GM12878 (cell line): ENCODE measurements at regions not wholly inside any gene's neighbourhood (a gene's known extent, or its start where the extent isn't known, plus 50 kb on each side); places are given as distances from the start of the nearest gene placed in this dataset.

Experiments used
- ATAC-seq: fragments of 200-7000 bp; cut with Tn5 transposase; 3 replicates; pipeline ENCODE4 v1.9.1; 2020; ENCODE audit warnings: mild to moderate bottlenecking, moderate library complexity
- BruUV-seq: library from RNA; stranded (reverse); fragments of 400-500 nt; replicated peaks from 2 replicates; lab custom pipeline; 2021; lab: Mats Ljungman, UMichigan
- CTCF ChIA-PET: fragments of 300-600 bp; sonication (Branson Sonifier 250); formaldehyde crosslinking; extraction: SDS; loops from one replicate; lab custom pipeline; 2021; ENCODE audit warnings: inconsistent platforms; lab: Yijun Ruan, JAX
- POLR2A ChIA-PET: fragments of 350-600 bp; formaldehyde crosslinking; extraction: SDS; loops from one replicate; lab custom pipeline; 2021; ENCODE audit warnings: inconsistent platforms; lab: Charles Lee
- RAD21 ChIA-PET: fragments of 300-600 bp; sonication (Branson Sonifier 250); formaldehyde crosslinking; loops from one replicate; lab custom pipeline; 2023; ENCODE audit warnings: antibody characterized with exemption; ENCODE audit not compliant: unreplicated experiment; lab: Charles Lee
- SMC1A ChIA-PET: fragments of 300-600 bp; sonication (Branson Sonifier 250); formaldehyde crosslinking; loops from one replicate; lab custom pipeline; 2023; ENCODE audit not compliant: unreplicated experiment, uncharacterized antibody; lab: Charles Lee
- DNase-seq: peaks from one replicate; pipeline ENCODE4 v3.0.0-alpha.2; 2011; ENCODE audit warnings: low read depth, low spot score
- FAIRE-seq: peaks from 3 replicates; lab custom pipeline; 2011; peaks lifted over from hg19 to GRCh38; lab: Jason Lieb, UNC
- H2AFZ ChIP-seq: 2 replicates; pipeline ENCODE4 v1.6.0; 2011; ENCODE audit warnings: low read depth, low read length, control low read depth; ENCODE audit not compliant: control insufficient read depth
- H3K27ac ChIP-seq: 2 replicates; pipeline ENCODE4 v1.5.1; 2011; ENCODE audit warnings: control low read depth; ENCODE audit not compliant: control insufficient read depth, insufficient read depth
- H3K27me3 ChIP-seq, 2 experiments: replicated peaks in 1 of 2; 2 replicates each; pipeline versions ENCODE4 v1.6.0 to v1.6.1; 2011; ENCODE audit warnings: low read length in 1 of 2; ENCODE audit not compliant: control insufficient read depth in 2 of 2, insufficient read depth in 2 of 2
- H3K36me3 ChIP-seq, 2 experiments: 2 replicates each; pipeline ENCODE4 v1.5.1; 2011; ENCODE audit warnings: low read length in 1 of 2; ENCODE audit not compliant: control insufficient read depth in 2 of 2, insufficient read depth in 2 of 2
- H3K4me1 ChIP-seq: 2 replicates; pipeline ENCODE4 v1.6.1; 2011; ENCODE audit warnings: mild to moderate bottlenecking, low read length, moderate library complexity, mixed read lengths; ENCODE audit not compliant: control insufficient read depth, insufficient read depth
- H3K4me2 ChIP-seq: 2 replicates; pipeline ENCODE4 v1.6.0; 2011; ENCODE audit warnings: control low read depth; ENCODE audit not compliant: control insufficient read depth, insufficient read depth
- H3K4me3 ChIP-seq: fragments of 200-600 bp; sonication (generic); 2 replicates; pipeline ENCODE4 v1.5.1; 2016
- H3K79me2 ChIP-seq: 2 replicates; pipeline ENCODE4 v1.6.0; 2011; ENCODE audit warnings: low read length; ENCODE audit not compliant: control insufficient read depth, insufficient read depth
- H3K9ac ChIP-seq: 2 replicates; pipeline ENCODE4 v1.8.0; 2011; ENCODE audit warnings: low read length, control low read depth, mixed read lengths; ENCODE audit not compliant: control insufficient read depth, insufficient read depth
- H3K9me3 ChIP-seq: replicated peaks from 3 replicates; pipeline ENCODE4 v1.5.1; 2011; ENCODE audit warnings: mild to moderate bottlenecking, low read length; ENCODE audit not compliant: control insufficient read depth, insufficient read depth
- H4K20me1 ChIP-seq: 2 replicates; pipeline ENCODE4 v1.6.0; 2011; ENCODE audit not compliant: control insufficient read depth, insufficient read depth
- CBX5 ChIP-seq: sonication (generic); IDR thresholded peaks from 2 replicates; pipeline ENCODE4 v1.6.1; 2016; ENCODE audit warnings: low read depth, moderate library complexity, mild to moderate bottlenecking, inconsistent platforms
- CHD2 ChIP-seq: IDR thresholded peaks from 2 replicates; pipeline ENCODE4 v1.6.1; 2011; ENCODE audit warnings: low read depth, low read length, improper control_type of control experiment, borderline replicate concordance
- CREB1 ChIP-seq: IDR thresholded peaks from 2 replicates; pipeline ENCODE4 v1.6.1; 2012; ENCODE audit warnings: low read depth, mild to moderate bottlenecking, inconsistent platforms
- CREM ChIP-seq: IDR thresholded peaks from 2 replicates; pipeline ENCODE4 v1.6.1; 2014; ENCODE audit warnings: antibody characterized with exemption, low read depth
- ELK1 ChIP-seq: IDR thresholded peaks from 2 replicates; pipeline ENCODE4 v1.6.1; 2012; ENCODE audit warnings: low read depth, low read length, improper control_type of control experiment
- HDAC2 ChIP-seq: fragments of 200-600 bp; sonication (generic); IDR thresholded peaks from 2 replicates; pipeline ENCODE4 v1.6.1; 2017
- HSF1 ChIP-seq: fragments of 150-350 bp; IDR thresholded peaks from 2 replicates; pipeline ENCODE4 v1.6.1; 2014; ENCODE audit warnings: mild to moderate bottlenecking, low read depth, low read length
- NFYA ChIP-seq: IDR thresholded peaks from 2 replicates; pipeline ENCODE4 v1.6.1; 2011; ENCODE audit warnings: low read depth, mild to moderate bottlenecking, low read length, improper control_type of control experiment, borderline replicate concordance
- NR2F1 ChIP-seq: fragments of 450-650 bp; conservative IDR thresholded peaks from 2 replicates; pipeline ENCODE4 v1.6.1; 2017; ENCODE audit warnings: mild to moderate bottlenecking
- POLR2A ChIP-seq: IDR thresholded peaks from 2 replicates; pipeline ENCODE4 v1.6.1; 2011; ENCODE audit warnings: low read depth, mild to moderate bottlenecking, low read length
- POU2F2 ChIP-seq: IDR thresholded peaks from 3 replicates; pipeline ENCODE4 v1.6.1; 2011; ENCODE audit warnings: low read depth, mild to moderate bottlenecking, low read length, borderline replicate concordance
- SMARCA5 ChIP-seq: fragments of 450-650 bp; IDR thresholded peaks from 2 replicates; pipeline ENCODE4 v1.6.1; 2017; ENCODE audit warnings: mild to moderate bottlenecking
- YY1 ChIP-seq: IDR thresholded peaks from 2 replicates; pipeline ENCODE4 v1.6.1; 2011; ENCODE audit warnings: low read depth, mild to moderate bottlenecking, low read length
- ZBED1 ChIP-seq: IDR thresholded peaks from 2 replicates; pipeline ENCODE4 v1.6.1; 2016; ENCODE audit warnings: borderline replicate concordance
- ZBTB40 ChIP-seq: fragments of 450-650 bp; IDR thresholded peaks from 2 replicates; pipeline ENCODE4 v1.6.1; 2016; ENCODE audit warnings: mild to moderate bottlenecking, moderate library complexity, borderline replicate concordance
- WGBS: methylation state at CpG from one replicate; pipeline ENCODE4 v1.1.6; 2016; ENCODE audit warnings: low lambda C conversion rate; ENCODE audit not compliant: insufficient replicate concordance, insufficient coverage; ENCODE audit errors: missing lambda C conversion rate; 5-methylcytosine and 5-hydroxymethylcytosine counted together
- in situ Hi-C: fragments of 300-500 bp; cut with MboI; formaldehyde crosslinking; loops from 9 replicates; pipeline ENCODE4 v1.14.3; 2018; ENCODE audit warnings: mixed read lengths
- intact Hi-C: fragments of 100-400 bp; cut with micrococcal nuclease; formaldehyde crosslinking; loops from one replicate; pipeline ENCODE4 v1.14.2; 2022; ENCODE audit not compliant: unreplicated experiment

GRCh38 chr6:145295746-145296145 is 439.6 kb downstream of the EPM2A start (continued):
- TF ChIP-seq ZBED1 (no peak), HDAC2 (no peak), YY1 (no peak), ELK1 (no peak)

GRCh38 chr6:145305670-145306069 is 429.6 kb downstream of the EPM2A start:
- no peaks in the 10 kb centered on the region for H3K27me3 ChIP-seq
- ChIA-PET POLR2A (no interaction called here), RAD21 (no interaction called here), SMC1A (no interaction called here), CTCF (no interaction called here)
- TF ChIP-seq SMARCA5 (no peak), CBX5 (no peak), HSF1 (no peak), NR2F1 (no peak), ZBTB40 (no peak), CHD2 (no peak), CREM (no peak), CREB1 (no peak), NFYA (no peak), POU2F2 (no peak), POLR2A (no peak)
- in situ Hi-C loops = no loop called here
- no peaks in the 10 kb centered on the region for H3K9me3 ChIP-seq
- 57% methylated on average over 1 of the region's 1 CpG for WGBS
- no peaks in the 10 kb centered on the region for H4K20me1 ChIP-seq
- ATAC-seq = no peak
- no peak overlapping the region for H2AFZ ChIP-seq
- no TSS peak for BruUV-seq
- H3K4me2 ChIP-seq = no peak overlapping the region
- H3K36me3 ChIP-seq = no peaks in the 10 kb centered on the region
- no peaks in the 10 kb centered on the region for H3K4me1 ChIP-seq
- H3K27ac ChIP-seq = no peak overlapping the region
- no peak overlapping the region for H3K4me3 ChIP-seq
- intact Hi-C loops = no loop called here
- FAIRE-seq = no peak
- DNase-seq = no peak
- H3K79me2 ChIP-seq = no peaks in the 10 kb centered on the region
- no peak overlapping the region for H3K9ac ChIP-seq
